Suprapubic skin (tissue), 4 donors: ENCODE measurements at regions not wholly inside any gene's neighbourhood (a gene's known extent, or its start where the extent isn't known, plus 50 kb on each side); places are given as distances from the start of the nearest gene placed in this dataset.

ENCODE experiments used
- POLR2A ChIP-seq, 2 donors: fragments of 450-650 bp; IDR thresholded peaks; one replicate each; pipeline ENCODE4 v1.6.1; 2017; ENCODE audit warnings: antibody characterized with exemption in 2 of 2, mild to moderate bottlenecking in 2 of 2, moderate library complexity in 2 of 2
- POLR2AphosphoS5 ChIP-seq, 3 donors: sonication (generic); formaldehyde crosslinking; IDR thresholded peaks; one replicate each; pipeline ENCODE4 v1.6.1; 2017; ENCODE audit warnings: antibody characterized with exemption in 3 of 3
- TF ChIP-seq, protein P1 (sequence below), 2 donors: fragments of 200-600 bp in 1 of 2; fragments of 450-650 bp in 1 of 2; sonication (generic) in 1 of 2; IDR thresholded peaks; one replicate each; pipeline ENCODE4 v1.5.1; 2016 to 2019; ENCODE audit warnings: antibody characterized with exemption in 2 of 2, mild to moderate bottlenecking in 1 of 2, moderate library complexity in 1 of 2

DNA sequence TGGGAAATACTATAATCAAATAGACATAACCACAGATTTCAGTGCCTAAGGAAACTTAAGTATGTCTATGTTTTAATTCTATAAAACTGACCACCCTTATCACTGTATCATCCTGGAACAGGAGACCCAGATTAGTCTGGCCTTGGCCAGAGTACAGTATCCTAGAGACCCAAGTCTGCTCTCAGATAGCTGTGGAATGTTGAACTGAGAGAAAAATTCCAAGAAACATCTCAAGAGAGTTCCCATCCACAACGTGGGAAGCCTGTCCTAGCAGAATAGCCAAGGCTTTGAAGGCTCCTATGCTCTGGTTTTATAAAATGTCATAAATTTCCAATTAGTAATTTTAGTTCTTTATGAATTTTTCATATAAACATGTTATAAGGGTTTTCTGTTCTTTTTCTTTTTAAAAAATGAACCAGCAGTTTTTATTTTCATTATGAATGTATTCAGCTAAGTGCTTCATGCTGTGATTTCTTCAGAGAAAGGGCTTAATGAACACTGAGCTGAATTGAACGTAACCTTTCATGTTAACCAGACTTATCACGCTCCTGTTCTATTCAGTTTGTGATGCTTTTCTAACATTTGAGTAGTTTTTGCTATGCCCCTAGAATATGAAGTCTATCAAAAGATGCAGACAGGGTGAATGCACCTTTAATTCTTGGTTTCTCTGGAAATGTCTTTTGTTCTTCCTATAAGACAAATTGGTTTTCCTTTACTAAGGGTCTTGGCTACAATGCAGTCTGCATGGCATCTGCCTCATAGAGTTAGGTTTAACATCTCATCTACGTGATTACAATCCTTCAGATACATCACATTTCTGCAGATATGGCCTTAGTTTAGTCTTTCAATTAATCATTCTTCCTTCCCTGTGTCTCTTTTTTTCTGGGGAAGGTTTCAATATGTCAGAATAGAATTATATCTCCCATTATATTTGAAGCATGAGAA lies 230.8 kb downstream of the CYLC2 start:
- TF ChIP-seq POLR2A (IDR thresholded peaks at IDR 0.05) = no peak
- TF ChIP-seq, protein P1, sequence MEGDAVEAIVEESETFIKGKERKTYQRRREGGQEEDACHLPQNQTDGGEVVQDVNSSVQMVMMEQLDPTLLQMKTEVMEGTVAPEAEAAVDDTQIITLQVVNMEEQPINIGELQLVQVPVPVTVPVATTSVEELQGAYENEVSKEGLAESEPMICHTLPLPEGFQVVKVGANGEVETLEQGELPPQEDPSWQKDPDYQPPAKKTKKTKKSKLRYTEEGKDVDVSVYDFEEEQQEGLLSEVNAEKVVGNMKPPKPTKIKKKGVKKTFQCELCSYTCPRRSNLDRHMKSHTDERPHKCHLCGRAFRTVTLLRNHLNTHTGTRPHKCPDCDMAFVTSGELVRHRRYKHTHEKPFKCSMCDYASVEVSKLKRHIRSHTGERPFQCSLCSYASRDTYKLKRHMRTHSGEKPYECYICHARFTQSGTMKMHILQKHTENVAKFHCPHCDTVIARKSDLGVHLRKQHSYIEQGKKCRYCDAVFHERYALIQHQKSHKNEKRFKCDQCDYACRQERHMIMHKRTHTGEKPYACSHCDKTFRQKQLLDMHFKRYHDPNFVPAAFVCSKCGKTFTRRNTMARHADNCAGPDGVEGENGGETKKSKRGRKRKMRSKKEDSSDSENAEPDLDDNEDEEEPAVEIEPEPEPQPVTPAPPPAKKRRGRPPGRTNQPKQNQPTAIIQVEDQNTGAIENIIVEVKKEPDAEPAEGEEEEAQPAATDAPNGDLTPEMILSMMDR (IDR thresholded peaks at IDR 0.05) = no peak
- no peak for TF ChIP-seq POLR2AphosphoS5 (IDR thresholded peaks at IDR 0.05)
